ENCODE measurements at regions not wholly inside any gene's neighbourhood (a gene's known extent, or its start where the extent isn't known, plus 50 kb on each side); places are given as distances from the start of the nearest gene placed in this dataset.

- Histone ChIP-seq H3K4me1 (ENCODE audit: control insufficient read depth, insufficient read depth, low read length) (no peaks in the 10 kb centered on the region), H3K9ac (ENCODE audit: low read depth, low read length) (no peak overlapping the region), H3K27me3 (ENCODE audit: control insufficient read depth, insufficient read depth, low read length) (no peaks in the 10 kb centered on the region), H3K9me3 (replicated peaks; ENCODE audit: low read length) (no peaks in the 10 kb centered on the region), H3K36me3 (ENCODE audit: insufficient read depth, low read length) (no peaks in the 10 kb centered on the region), H3K4me3 (ENCODE audit: low read length) (no peak overlapping the region), H3K4me2 (ENCODE audit: low read length) (no peak overlapping the region)
These were observed 1615.8 kb downstream of the PLA2G4A start for GRCh38 chr1:188444526-188444925.

GRCh38 chr1:188462837-188463236 lies 1634.1 kb downstream of the PLA2G4A start:
- H3K4me3 ChIP-seq (ENCODE audit: low read length), result no peak overlapping the region
- no peaks in the 10 kb centered on the region for H3K27me3 ChIP-seq (ENCODE audit: control insufficient read depth, insufficient read depth, low read length)
- peaks cover 3% of the 10 kb centered on the region for H3K9me3 ChIP-seq (replicated peaks; ENCODE audit: low read length)
- no peaks in the 10 kb centered on the region for H3K36me3 ChIP-seq (ENCODE audit: insufficient read depth, low read length)
- H3K4me1 ChIP-seq (ENCODE audit: control insufficient read depth, insufficient read depth, low read length), result no peaks in the 10 kb centered on the region
- H3K9ac ChIP-seq (ENCODE audit: low read depth, low read length), result no peak overlapping the region
- H3K4me2 ChIP-seq (ENCODE audit: low read length), result no peak overlapping the region

- Histone ChIP-seq H3K4me1 (ENCODE audit: control insufficient read depth, insufficient read depth, low read length) (no peaks in the 10 kb centered on the region), H3K27me3 (ENCODE audit: control insufficient read depth, insufficient read depth, low read length) (no peaks in the 10 kb centered on the region), H3K9me3 (replicated peaks; ENCODE audit: low read length) (no peaks in the 10 kb centered on the region), H3K36me3 (ENCODE audit: insufficient read depth, low read length) (no peaks in the 10 kb centered on the region), H3K9ac (ENCODE audit: low read depth, low read length) (no peak overlapping the region), H3K4me2 (ENCODE audit: low read length) (no peak overlapping the region), H3K4me3 (ENCODE audit: low read length) (no peak overlapping the region)
These were observed 1635.2 kb downstream of the PLA2G4A start for GRCh38 chr1:188463919-188464318.

GRCh38 chr1:188466539-188466938 lies 1637.8 kb downstream of the PLA2G4A start:
- Histone ChIP-seq H3K4me1 (ENCODE audit: control insufficient read depth, insufficient read depth, low read length) (no peaks in the 10 kb centered on the region), H3K9ac (ENCODE audit: low read depth, low read length) (no peak overlapping the region)

GRCh38 chr1:188476606-188477005 lies 1647.9 kb downstream of the PLA2G4A start:
- Histone ChIP-seq H3K36me3 (ENCODE audit: insufficient read depth, low read length) (no peaks in the 10 kb centered on the region), H3K9me3 (replicated peaks; ENCODE audit: low read length) (peaks cover 8% of the 10 kb centered on the region), H3K4me3 (ENCODE audit: low read length) (no peak overlapping the region), H3K4me1 (ENCODE audit: control insufficient read depth, insufficient read depth, low read length) (no peaks in the 10 kb centered on the region), H3K27me3 (ENCODE audit: control insufficient read depth, insufficient read depth, low read length) (no peaks in the 10 kb centered on the region), H3K9ac (ENCODE audit: low read depth, low read length) (no peak overlapping the region), H3K4me2 (ENCODE audit: low read length) (no peak overlapping the region)

More at GRCh38 chr1:188466539-188466938, 1637.8 kb downstream of the PLA2G4A start:
- Histone ChIP-seq H3K4me2 (ENCODE audit: low read length) (no peak overlapping the region), H3K9me3 (replicated peaks; ENCODE audit: low read length) (peaks cover 3% of the 10 kb centered on the region), H3K4me3 (ENCODE audit: low read length) (no peak overlapping the region), H3K27me3 (ENCODE audit: control insufficient read depth, insufficient read depth, low read length) (no peaks in the 10 kb centered on the region), H3K36me3 (ENCODE audit: insufficient read depth, low read length) (no peaks in the 10 kb centered on the region)

GRCh38 chr1:188489336-188490112 lies 1660.8 kb downstream of the PLA2G4A start:
- Histone ChIP-seq H3K4me2 (ENCODE audit: low read length) (no peak overlapping the region), H3K4me3 (ENCODE audit: low read length) (no peak overlapping the region), H3K27me3 (ENCODE audit: control insufficient read depth, insufficient read depth, low read length) (no peaks in the 10 kb centered on the region)

GRCh38 chr1:188496506-188496905 lies 1667.8 kb downstream of the PLA2G4A start:
- Histone ChIP-seq H3K27me3 (ENCODE audit: control insufficient read depth, insufficient read depth, low read length) (no peaks in the 10 kb centered on the region), H3K4me3 (ENCODE audit: low read length) (no peak overlapping the region), H3K4me2 (ENCODE audit: low read length) (no peak overlapping the region), H3K4me1 (ENCODE audit: control insufficient read depth, insufficient read depth, low read length) (no peaks in the 10 kb centered on the region), H3K36me3 (ENCODE audit: insufficient read depth, low read length) (no peaks in the 10 kb centered on the region), H3K9ac (ENCODE audit: low read depth, low read length) (no peak overlapping the region), H3K9me3 (replicated peaks; ENCODE audit: low read length) (peaks cover 10% of the 10 kb centered on the region)

More at GRCh38 chr1:188489336-188490112, 1660.8 kb downstream of the PLA2G4A start:
- H3K9me3 ChIP-seq (replicated peaks; ENCODE audit: low read length), result no peaks in the 10 kb centered on the region
- no peaks in the 10 kb centered on the region for H3K36me3 ChIP-seq (ENCODE audit: insufficient read depth, low read length)
- no peak overlapping the region for H3K9ac ChIP-seq (ENCODE audit: low read depth, low read length)
- no peaks in the 10 kb centered on the region for H3K4me1 ChIP-seq (ENCODE audit: control insufficient read depth, insufficient read depth, low read length)

- no peak overlapping the region for H3K4me2 ChIP-seq (ENCODE audit: low read length)
- H3K36me3 ChIP-seq (ENCODE audit: insufficient read depth, low read length), result no peaks in the 10 kb centered on the region
- no peaks in the 10 kb centered on the region for H3K4me1 ChIP-seq (ENCODE audit: control insufficient read depth, insufficient read depth, low read length)
- H3K9me3 ChIP-seq (replicated peaks; ENCODE audit: low read length), result peaks cover 10% of the 10 kb centered on the region
- H3K9ac ChIP-seq (ENCODE audit: low read depth, low read length), result no peak overlapping the region
- no peaks in the 10 kb centered on the region for H3K27me3 ChIP-seq (ENCODE audit: control insufficient read depth, insufficient read depth, low read length)
- no peak overlapping the region for H3K4me3 ChIP-seq (ENCODE audit: low read length)
These were observed 1668.3 kb downstream of the PLA2G4A start for GRCh38 chr1:188497020-188497419.

- Histone ChIP-seq H3K4me1 (ENCODE audit: control insufficient read depth, insufficient read depth, low read length) (no peaks in the 10 kb centered on the region), H3K4me3 (ENCODE audit: low read length) (no peak overlapping the region), H3K9me3 (replicated peaks; ENCODE audit: low read length) (peaks cover 10% of the 10 kb centered on the region), H3K4me2 (ENCODE audit: low read length) (no peak overlapping the region), H3K27me3 (ENCODE audit: control insufficient read depth, insufficient read depth, low read length) (no peaks in the 10 kb centered on the region), H3K36me3 (ENCODE audit: insufficient read depth, low read length) (no peaks in the 10 kb centered on the region), H3K9ac (ENCODE audit: low read depth, low read length) (no peak overlapping the region)
These were observed 1670.9 kb downstream of the PLA2G4A start for GRCh38 chr1:188499690-188500089.

- no peaks in the 10 kb centered on the region for H3K9me3 ChIP-seq (replicated peaks; ENCODE audit: low read length)
- H3K36me3 ChIP-seq (ENCODE audit: insufficient read depth, low read length), result no peaks in the 10 kb centered on the region
- H3K4me1 ChIP-seq (ENCODE audit: control insufficient read depth, insufficient read depth, low read length), result no peaks in the 10 kb centered on the region
- H3K4me3 ChIP-seq (ENCODE audit: low read length), result no peak overlapping the region
- no peak overlapping the region for H3K9ac ChIP-seq (ENCODE audit: low read depth, low read length)
- H3K4me2 ChIP-seq (ENCODE audit: low read length), result no peak overlapping the region
- no peaks in the 10 kb centered on the region for H3K27me3 ChIP-seq (ENCODE audit: control insufficient read depth, insufficient read depth, low read length)
These were observed 1686.2 kb downstream of the PLA2G4A start for GRCh38 chr1:188514917-188515316.

- no peaks in the 10 kb centered on the region for H3K27me3 ChIP-seq (ENCODE audit: control insufficient read depth, insufficient read depth, low read length)
- no peak overlapping the region for H3K4me2 ChIP-seq (ENCODE audit: low read length)
- no peaks in the 10 kb centered on the region for H3K36me3 ChIP-seq (ENCODE audit: insufficient read depth, low read length)
- no peaks in the 10 kb centered on the region for H3K9me3 ChIP-seq (replicated peaks; ENCODE audit: low read length)
- no peaks in the 10 kb centered on the region for H3K4me1 ChIP-seq (ENCODE audit: control insufficient read depth, insufficient read depth, low read length)
- no peak overlapping the region for H3K4me3 ChIP-seq (ENCODE audit: low read length)
- H3K9ac ChIP-seq (ENCODE audit: low read depth, low read length), result no peak overlapping the region
These were observed 1688.4 kb downstream of the PLA2G4A start for GRCh38 chr1:188517139-188517538.

GRCh38 chr1:188551176-188551575 lies 1722.4 kb downstream of the PLA2G4A start:
- Histone ChIP-seq H3K27me3 (ENCODE audit: control insufficient read depth, insufficient read depth, low read length) (no peaks in the 10 kb centered on the region), H3K4me3 (ENCODE audit: low read length) (no peak overlapping the region), H3K36me3 (ENCODE audit: insufficient read depth, low read length) (no peaks in the 10 kb centered on the region), H3K9me3 (replicated peaks; ENCODE audit: low read length) (no peaks in the 10 kb centered on the region), H3K4me2 (ENCODE audit: low read length) (no peak overlapping the region), H3K4me1 (ENCODE audit: control insufficient read depth, insufficient read depth, low read length) (no peaks in the 10 kb centered on the region), H3K9ac (ENCODE audit: low read depth, low read length) (no peak overlapping the region)
